HepG2 (cell line): ENCODE measurements at regions not wholly inside any gene's neighbourhood (a gene's known extent, or its start where the extent isn't known, plus 50 kb on each side); places are given as distances from the start of the nearest gene placed in this dataset.

Experiments used
- CBX1 ChIP-seq: IDR thresholded peaks from one replicate; pipeline ENCODE4 v1.6.1; 2016; ENCODE audit warnings: antibody characterized with exemption, low read depth
- CENPT ChIP-seq: sonication (generic); formaldehyde crosslinking; IDR thresholded peaks from 2 replicates; pipeline ENCODE4 v1.8.0; 2022; ENCODE audit warnings: low read depth, mild to moderate bottlenecking, moderate library complexity, missing genetic modification reagents
- CREM ChIP-seq, 2 experiments: sonication (generic) in 1 of 2; formaldehyde crosslinking in 1 of 2; IDR thresholded peaks; 2 replicates each; pipeline versions ENCODE4 v1.4.0 to v1.6.1; 2016 to 2020; ENCODE audit warnings: antibody characterized with exemption in 1 of 2, mild to moderate bottlenecking in 1 of 2, missing genetic modification reagents in 1 of 2
- GABPB1 ChIP-seq: IDR thresholded peaks from 2 replicates; pipeline ENCODE4 v1.6.1; 2016; ENCODE audit warnings: mild to moderate bottlenecking, missing genetic modification reagents, moderate library complexity, missing compliant biosample characterization
- IRX3 ChIP-seq: sonication (generic); formaldehyde crosslinking; IDR thresholded peaks from 2 replicates; pipeline ENCODE4 v1.8.1; 2023; ENCODE audit warnings: mild to moderate bottlenecking, low read depth, missing genetic modification reagents, borderline replicate concordance
- MED1 ChIP-seq: sonication (generic); formaldehyde crosslinking; IDR thresholded peaks from 2 replicates; pipeline ENCODE4 v1.4.0; 2020; ENCODE audit warnings: missing genetic modification reagents
- NBN ChIP-seq: fragments of 450-650 bp; conservative IDR thresholded peaks from 2 replicates; pipeline ENCODE4 v1.6.1; 2017
- PAF1 ChIP-seq: IDR thresholded peaks from 2 replicates; pipeline ENCODE4 v1.6.1; 2016; ENCODE audit warnings: missing genetic modification reagents, missing compliant biosample characterization
- PHF8 ChIP-seq: sonication (generic); formaldehyde crosslinking; IDR thresholded peaks from 2 replicates; pipeline ENCODE4 v1.5.0; 2020; ENCODE audit warnings: missing genetic modification reagents
- SP1 ChIP-seq, 2 experiments: fragments of 450-650 bp in 1 of 2; sonication (generic) in 1 of 2; formaldehyde crosslinking in 1 of 2; IDR thresholded peaks; 2 replicates each; pipeline versions ENCODE4 v1.4.0 to v1.6.1; 2016 to 2020; ENCODE audit warnings: missing genetic modification reagents in 1 of 2
- ZFP41 ChIP-seq: sonication (generic); formaldehyde crosslinking; IDR thresholded peaks from 2 replicates; pipeline ENCODE4 v1.4.0; 2020; ENCODE audit warnings: mild to moderate bottlenecking, missing genetic modification reagents, borderline replicate concordance
- ZNF432 ChIP-seq: sonication (generic); formaldehyde crosslinking; IDR thresholded peaks from 2 replicates; pipeline ENCODE4 v1.5.0; 2020; ENCODE audit warnings: missing genetic modification reagents, mild to moderate bottlenecking, borderline replicate concordance
- ZNF468 ChIP-seq: sonication (generic); formaldehyde crosslinking; IDR thresholded peaks from 2 replicates; pipeline ENCODE4 v1.8.0; 2022; ENCODE audit warnings: mild to moderate bottlenecking, moderate library complexity, missing genetic modification reagents
- ZNF557 ChIP-seq: sonication (generic); formaldehyde crosslinking; IDR thresholded peaks from 2 replicates; pipeline ENCODE4 v1.4.0; 2020; ENCODE audit warnings: missing genetic modification reagents
- ZNF569 ChIP-seq: sonication (generic); formaldehyde crosslinking; IDR thresholded peaks from 2 replicates; pipeline ENCODE4 v1.5.0; 2020; ENCODE audit warnings: mild to moderate bottlenecking, missing genetic modification reagents, moderate library complexity, borderline replicate concordance
- ZNF678 ChIP-seq: sonication (generic); formaldehyde crosslinking; IDR thresholded peaks from 2 replicates; pipeline ENCODE4 v1.4.0; 2020; ENCODE audit warnings: mild to moderate bottlenecking, missing genetic modification reagents
- ZNF782 ChIP-seq: sonication (generic); formaldehyde crosslinking; IDR thresholded peaks from 2 replicates; pipeline ENCODE4 v1.4.0; 2020; ENCODE audit warnings: missing genetic modification reagents, mild to moderate bottlenecking, borderline replicate concordance
- TF ChIP-seq, protein P1 (sequence below): fragments of 450-650 bp; IDR thresholded peaks from 2 replicates; pipeline ENCODE4 v1.6.1; 2016
- TF ChIP-seq, protein P2 (sequence below): sonication (generic); formaldehyde crosslinking; IDR thresholded peaks from 2 replicates; pipeline ENCODE4 v1.9.0; 2021; ENCODE audit warnings: missing genetic modification reagents, mild to moderate bottlenecking, borderline replicate concordance
- TF ChIP-seq, protein P3 (sequence below), 2 experiments: sonication (generic) in 1 of 2; formaldehyde crosslinking in 1 of 2; IDR thresholded peaks; 2 replicates each; pipeline versions ENCODE4 v1.4.0 to v1.6.1; 2016 to 2020; ENCODE audit warnings: borderline replicate concordance in 1 of 2, low read depth in 1 of 2, mild to moderate bottlenecking in 1 of 2, missing genetic modification reagents in 1 of 2
- TF ChIP-seq, protein P4 (sequence below): sonication (generic); formaldehyde crosslinking; IDR thresholded peaks from 2 replicates; pipeline ENCODE4 v1.4.0; 2020; ENCODE audit warnings: mild to moderate bottlenecking, missing genetic modification reagents

DNA sequence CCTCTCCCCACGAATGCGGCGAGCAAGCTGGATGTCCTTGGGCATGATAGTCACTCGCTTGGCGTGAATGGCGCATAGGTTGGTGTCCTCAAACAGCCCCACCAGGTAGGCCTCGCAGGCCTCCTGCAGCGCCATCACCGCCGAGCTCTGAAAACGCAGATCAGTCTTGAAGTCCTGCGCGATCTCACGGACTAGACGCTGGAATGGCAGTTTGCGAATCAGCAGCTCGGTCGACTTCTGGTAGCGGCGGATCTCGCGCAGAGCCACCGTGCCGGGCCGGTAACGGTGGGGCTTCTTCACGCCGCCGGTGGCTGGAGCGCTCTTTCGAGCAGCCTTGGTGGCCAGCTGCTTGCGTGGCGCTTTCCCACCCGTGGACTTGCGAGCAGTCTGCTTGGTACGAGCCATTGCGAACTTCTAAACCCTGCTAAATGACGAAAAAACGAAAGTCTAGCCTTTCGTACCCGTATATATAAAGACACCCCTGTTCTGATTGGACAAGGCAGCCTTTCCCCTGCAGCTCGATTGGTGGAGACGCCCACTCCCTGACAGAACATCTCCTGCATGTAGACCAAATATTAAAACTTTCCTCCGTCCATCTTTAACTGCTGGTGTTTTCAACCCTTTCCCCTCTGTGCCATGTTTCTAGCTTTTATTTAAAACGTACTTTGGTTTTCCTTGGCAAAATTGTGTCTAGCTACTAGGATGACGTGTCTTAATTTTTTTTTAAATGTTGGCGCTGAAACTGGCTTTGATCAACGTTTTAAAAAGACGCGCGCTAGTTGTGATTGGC is 109.8 kb downstream of the HFE start (continued):
- TF ChIP-seq PHF8 (CRISPR knock-in tag), result peak; percentile 87
- TF ChIP-seq ZNF678 (CRISPR knock-in tag), result 0 out of 2 replicates have a peak, but pooled peaks have one; percentile 88
- TF ChIP-seq, protein P1, sequence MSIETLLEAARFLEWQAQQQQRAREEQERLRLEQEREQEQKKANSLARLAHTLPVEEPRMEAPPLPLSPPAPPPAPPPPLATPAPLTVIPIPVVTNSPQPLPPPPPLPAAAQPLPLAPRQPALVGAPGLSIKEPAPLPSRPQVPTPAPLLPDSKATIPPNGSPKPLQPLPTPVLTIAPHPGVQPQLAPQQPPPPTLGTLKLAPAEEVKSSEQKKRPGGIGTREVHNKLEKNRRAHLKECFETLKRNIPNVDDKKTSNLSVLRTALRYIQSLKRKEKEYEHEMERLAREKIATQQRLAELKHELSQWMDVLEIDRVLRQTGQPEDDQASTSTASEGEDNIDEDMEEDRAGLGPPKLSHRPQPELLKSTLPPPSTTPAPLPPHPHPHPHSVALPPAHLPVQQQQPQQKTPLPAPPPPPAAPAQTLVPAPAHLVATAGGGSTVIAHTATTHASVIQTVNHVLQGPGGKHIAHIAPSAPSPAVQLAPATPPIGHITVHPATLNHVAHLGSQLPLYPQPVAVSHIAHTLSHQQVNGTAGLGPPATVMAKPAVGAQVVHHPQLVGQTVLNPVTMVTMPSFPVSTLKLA, result no peak
- no peak for TF ChIP-seq NBN
- TF ChIP-seq ZNF782 (CRISPR knock-in tag), result peak; percentile 78
- TF ChIP-seq CBX1, result peak; percentile 98
- TF ChIP-seq, protein P2, sequence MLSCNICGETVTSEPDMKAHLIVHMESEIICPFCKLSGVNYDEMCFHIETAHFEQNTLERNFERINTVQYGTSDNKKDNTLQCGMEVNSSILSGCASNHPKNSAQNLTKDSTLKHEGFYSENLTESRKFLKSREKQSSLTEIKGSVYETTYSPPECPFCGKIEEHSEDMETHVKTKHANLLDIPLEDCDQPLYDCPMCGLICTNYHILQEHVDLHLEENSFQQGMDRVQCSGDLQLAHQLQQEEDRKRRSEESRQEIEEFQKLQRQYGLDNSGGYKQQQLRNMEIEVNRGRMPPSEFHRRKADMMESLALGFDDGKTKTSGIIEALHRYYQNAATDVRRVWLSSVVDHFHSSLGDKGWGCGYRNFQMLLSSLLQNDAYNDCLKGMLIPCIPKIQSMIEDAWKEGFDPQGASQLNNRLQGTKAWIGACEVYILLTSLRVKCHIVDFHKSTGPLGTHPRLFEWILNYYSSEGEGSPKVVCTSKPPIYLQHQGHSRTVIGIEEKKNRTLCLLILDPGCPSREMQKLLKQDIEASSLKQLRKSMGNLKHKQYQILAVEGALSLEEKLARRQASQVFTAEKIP (CRISPR knock-in tag), result no peak
- TF ChIP-seq ZFP41 (CRISPR knock-in tag), result peak; percentile 88; the same call in 1 of the 2 replicates
- TF ChIP-seq MED1, result peak; percentile 80
- TF ChIP-seq PAF1, result no peak; the same call in 1 of the 2 replicates
- TF ChIP-seq ZNF432, result no peak
- TF ChIP-seq, protein P3, sequence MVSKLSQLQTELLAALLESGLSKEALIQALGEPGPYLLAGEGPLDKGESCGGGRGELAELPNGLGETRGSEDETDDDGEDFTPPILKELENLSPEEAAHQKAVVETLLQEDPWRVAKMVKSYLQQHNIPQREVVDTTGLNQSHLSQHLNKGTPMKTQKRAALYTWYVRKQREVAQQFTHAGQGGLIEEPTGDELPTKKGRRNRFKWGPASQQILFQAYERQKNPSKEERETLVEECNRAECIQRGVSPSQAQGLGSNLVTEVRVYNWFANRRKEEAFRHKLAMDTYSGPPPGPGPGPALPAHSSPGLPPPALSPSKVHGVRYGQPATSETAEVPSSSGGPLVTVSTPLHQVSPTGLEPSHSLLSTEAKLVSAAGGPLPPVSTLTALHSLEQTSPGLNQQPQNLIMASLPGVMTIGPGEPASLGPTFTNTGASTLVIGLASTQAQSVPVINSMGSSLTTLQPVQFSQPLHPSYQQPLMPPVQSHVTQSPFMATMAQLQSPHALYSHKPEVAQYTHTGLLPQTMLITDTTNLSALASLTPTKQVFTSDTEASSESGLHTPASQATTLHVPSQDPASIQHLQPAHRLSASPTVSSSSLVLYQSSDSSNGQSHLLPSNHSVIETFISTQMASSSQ (IDR thresholded peaks at IDR 0.05; ENCODE audit: low read depth), result 0 out of 2 replicates have a peak, but pooled peaks have one; percentile 13
- TF ChIP-seq, protein P3 (CRISPR knock-in tag; IDR thresholded peaks at IDR 0.05; ENCODE audit: borderline replicate concordance), result peak; percentile 54; the same call in 1 of the 2 replicates
- TF ChIP-seq ZNF569 (CRISPR knock-in tag), result no peak
- TF ChIP-seq, protein P4, sequence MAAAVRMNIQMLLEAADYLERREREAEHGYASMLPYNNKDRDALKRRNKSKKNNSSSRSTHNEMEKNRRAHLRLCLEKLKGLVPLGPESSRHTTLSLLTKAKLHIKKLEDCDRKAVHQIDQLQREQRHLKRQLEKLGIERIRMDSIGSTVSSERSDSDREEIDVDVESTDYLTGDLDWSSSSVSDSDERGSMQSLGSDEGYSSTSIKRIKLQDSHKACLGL (CRISPR knock-in tag), result peak; percentile 50
- peak; percentile 75 for TF ChIP-seq GABPB1 (CRISPR knock-in tag)
- no peak for TF ChIP-seq CENPT (CRISPR knock-in tag)
- peak; percentile 92; the same call in 1 of the 2 replicates for TF ChIP-seq IRX3 (CRISPR knock-in tag)
- TF ChIP-seq ZNF557 (CRISPR knock-in tag), result peak; percentile 66; the same call in 1 of the 2 replicates
- TF ChIP-seq CREM (IDR thresholded peaks at IDR 0.05), result peak; percentile 74
- TF ChIP-seq CREM (CRISPR knock-in tag; IDR thresholded peaks at IDR 0.05), result 0 out of 2 replicates have a peak, but pooled peaks have one; percentile 38
- no peak for TF ChIP-seq ZNF468 (CRISPR knock-in tag)
- TF ChIP-seq SP1 (IDR thresholded peaks at IDR 0.05), result no peak
- TF ChIP-seq SP1 (CRISPR knock-in tag; IDR thresholded peaks at IDR 0.05), result peak; percentile 55
